ENCODE measurements at regions not wholly inside any gene's neighbourhood (a gene's known extent, or its start where the extent isn't known, plus 50 kb on each side); places are given as distances from the start of the nearest gene placed in this dataset.

DNA sequence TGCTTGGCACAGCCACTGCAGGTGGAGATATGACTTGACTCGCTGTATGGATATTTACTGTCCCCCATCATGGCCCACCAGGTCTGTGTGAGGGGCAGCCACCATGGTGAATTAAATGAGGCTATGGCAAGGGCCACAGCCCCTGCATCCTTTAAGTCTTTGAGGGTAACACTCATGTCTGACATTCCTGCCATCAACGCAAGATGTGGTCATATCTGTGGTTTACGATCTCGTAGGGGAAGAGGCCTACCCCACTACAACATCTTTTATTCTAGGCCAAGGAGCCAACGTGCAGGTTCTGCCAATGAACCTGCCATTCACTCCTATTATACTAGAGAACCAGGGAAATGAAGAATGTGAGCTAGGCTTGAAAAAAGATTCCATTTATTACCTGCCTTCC, 381.6 kb upstream of the ID2 start:
- TF ChIP-seq, protein P1, sequence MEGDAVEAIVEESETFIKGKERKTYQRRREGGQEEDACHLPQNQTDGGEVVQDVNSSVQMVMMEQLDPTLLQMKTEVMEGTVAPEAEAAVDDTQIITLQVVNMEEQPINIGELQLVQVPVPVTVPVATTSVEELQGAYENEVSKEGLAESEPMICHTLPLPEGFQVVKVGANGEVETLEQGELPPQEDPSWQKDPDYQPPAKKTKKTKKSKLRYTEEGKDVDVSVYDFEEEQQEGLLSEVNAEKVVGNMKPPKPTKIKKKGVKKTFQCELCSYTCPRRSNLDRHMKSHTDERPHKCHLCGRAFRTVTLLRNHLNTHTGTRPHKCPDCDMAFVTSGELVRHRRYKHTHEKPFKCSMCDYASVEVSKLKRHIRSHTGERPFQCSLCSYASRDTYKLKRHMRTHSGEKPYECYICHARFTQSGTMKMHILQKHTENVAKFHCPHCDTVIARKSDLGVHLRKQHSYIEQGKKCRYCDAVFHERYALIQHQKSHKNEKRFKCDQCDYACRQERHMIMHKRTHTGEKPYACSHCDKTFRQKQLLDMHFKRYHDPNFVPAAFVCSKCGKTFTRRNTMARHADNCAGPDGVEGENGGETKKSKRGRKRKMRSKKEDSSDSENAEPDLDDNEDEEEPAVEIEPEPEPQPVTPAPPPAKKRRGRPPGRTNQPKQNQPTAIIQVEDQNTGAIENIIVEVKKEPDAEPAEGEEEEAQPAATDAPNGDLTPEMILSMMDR (IDR thresholded peaks at IDR 0.05), result no peak
- TF ChIP-seq POLR2A (IDR thresholded peaks at IDR 0.05), result no peak
